Breast epithelium (tissue), 4 donors: ENCODE measurements at regions not wholly inside any gene's neighbourhood (a gene's known extent, or its start where the extent isn't known, plus 50 kb on each side); places are given as distances from the start of the nearest gene placed in this dataset.

Experiments
- DNase-seq, 2 donors: peaks; one replicate each; pipeline ENCODE4 v3.0.0-alpha.2; 2019; ENCODE audit warnings: low spot score in 2 of 2
- H3K27ac ChIP-seq, 2 donors: fragments of 200-600 bp; sonication (generic) in 1 of 2; one replicate each; pipeline ENCODE4 v1.5.1; 2016 to 2019; ENCODE audit warnings: mild to moderate bottlenecking in 1 of 2
- H3K27me3 ChIP-seq, 2 donors: fragments of 200-600 bp; sonication (generic) in 1 of 2; one replicate each; pipeline versions ENCODE4 v1.5.1 to v1.6.0; 2017 to 2019; ENCODE audit warnings: control low read depth in 1 of 2, mild to moderate bottlenecking in 1 of 2
- H3K36me3 ChIP-seq: fragments of 200-600 bp; one replicate; pipeline ENCODE4 v1.5.1; 2019
- H3K4me1 ChIP-seq, 2 donors: fragments of 200-600 bp; sonication (generic); one replicate each; pipeline ENCODE4 v1.5.1; 2016 to 2019; ENCODE audit warnings: control low read depth in 1 of 2
- H3K4me3 ChIP-seq, 3 donors: fragments of 200-600 bp; sonication (generic); 1 replicate in 2 of 3; 2 replicates in 1 of 3; pipeline ENCODE4 v1.5.1; 2016 to 2019; ENCODE audit warnings: mild to moderate bottlenecking in 3 of 3, moderate library complexity in 2 of 3
- H3K9me3 ChIP-seq, 2 donors: fragments of 200-600 bp; sonication (generic) in 1 of 2; one replicate each; pipeline ENCODE4 v1.5.1; 2016 to 2019; ENCODE audit warnings: control low read depth in 1 of 2
- CTCF ChIP-seq, 3 donors: fragments of 450-650 bp; IDR thresholded peaks; one replicate each; pipeline ENCODE4 v1.5.1; 2016 to 2017; ENCODE audit warnings: antibody characterized with exemption in 3 of 3, mild to moderate bottlenecking in 3 of 3, moderate library complexity in 3 of 3
- POLR2A ChIP-seq: fragments of 450-650 bp; IDR thresholded peaks from one replicate; pipeline ENCODE4 v1.6.1; 2016; ENCODE audit warnings: antibody characterized with exemption, mild to moderate bottlenecking, moderate library complexity
- POLR2AphosphoS5 ChIP-seq, 3 donors: sonication (generic); formaldehyde crosslinking; IDR thresholded peaks; one replicate each; pipeline ENCODE4 v1.6.1; 2017; ENCODE audit warnings: antibody characterized with exemption in 3 of 3
- intact Hi-C: fragments of 100-400 bp; cut with DNase I; formaldehyde crosslinking; loops from one replicate; pipeline ENCODE4 v1.15.1; 2023; ENCODE audit warnings: low total_unique reads

- no peaks in the 10 kb centered on the region for H3K4me1 ChIP-seq
These were observed 375.6 kb downstream of the OSTF1 start for GRCh38 chr9:75463871-75464270.

GRCh38 chr9:75464726-75465125, 376.4 kb downstream of the OSTF1 start:
- H3K27ac ChIP-seq, result no peak overlapping the region
- no peaks in the 10 kb centered on the region for H3K27me3 ChIP-seq
- H3K4me1 ChIP-seq, result no peaks in the 10 kb centered on the region
- no peaks in the 10 kb centered on the region for H3K36me3 ChIP-seq
- H3K4me3 ChIP-seq, result no peak overlapping the region
- no peaks in the 10 kb centered on the region for H3K9me3 ChIP-seq
- DNase-seq, result no peak
- TF ChIP-seq CTCF (IDR thresholded peaks at IDR 0.05), result no peak
- TF ChIP-seq POLR2AphosphoS5 (IDR thresholded peaks at IDR 0.05), result no peak
- TF ChIP-seq POLR2A, result no peak
- intact Hi-C loops, result no loop called here

More at GRCh38 chr9:75463871-75464270, 375.6 kb downstream of the OSTF1 start:
- intact Hi-C loops, result no loop called here
- TF ChIP-seq POLR2A (no peak), CTCF (IDR thresholded peaks at IDR 0.05) (no peak), POLR2AphosphoS5 (IDR thresholded peaks at IDR 0.05) (no peak)
- Histone ChIP-seq H3K27me3 (no peaks in the 10 kb centered on the region), H3K36me3 (no peaks in the 10 kb centered on the region), H3K9me3 (no peaks in the 10 kb centered on the region), H3K4me3 (no peak overlapping the region), H3K27ac (no peak overlapping the region)
- DNase-seq, result no peak

GRCh38 chr9:75467142-75467541, 378.8 kb downstream of the OSTF1 start:
- Histone ChIP-seq H3K27ac (no peak overlapping the region), H3K4me3 (no peak overlapping the region), H3K4me1 (no peaks in the 10 kb centered on the region), H3K27me3 (no peaks in the 10 kb centered on the region), H3K36me3 (no peaks in the 10 kb centered on the region), H3K9me3 (no peaks in the 10 kb centered on the region)
- no peak for TF ChIP-seq POLR2AphosphoS5 (IDR thresholded peaks at IDR 0.05)
- TF ChIP-seq CTCF (IDR thresholded peaks at IDR 0.05), result no peak
- TF ChIP-seq POLR2A, result no peak
- intact Hi-C loops, result no loop called here
- no peak for DNase-seq

GRCh38 chr9:75471549-75472114, 383.3 kb downstream of the OSTF1 start:
- DNase-seq, result no peak
- Histone ChIP-seq H3K27ac (no peak overlapping the region), H3K4me3 (no peak overlapping the region), H3K4me1 (no peaks in the 10 kb centered on the region), H3K36me3 (no peaks in the 10 kb centered on the region), H3K27me3 (no peaks in the 10 kb centered on the region), H3K9me3 (no peaks in the 10 kb centered on the region)
- TF ChIP-seq POLR2AphosphoS5 (IDR thresholded peaks at IDR 0.05) (no peak), POLR2A (no peak), CTCF (IDR thresholded peaks at IDR 0.05) (no peak)
- intact Hi-C loops, result no loop called here

GRCh38 chr9:75482566-75482965, 394.3 kb downstream of the OSTF1 start:
- no peak overlapping the region for H3K27ac ChIP-seq
- DNase-seq, result no peak
- H3K4me3 ChIP-seq, result no peak overlapping the region
- no peaks in the 10 kb centered on the region for H3K36me3 ChIP-seq
- no peaks in the 10 kb centered on the region for H3K27me3 ChIP-seq
- no peak for TF ChIP-seq POLR2A
- no peak for TF ChIP-seq POLR2AphosphoS5 (IDR thresholded peaks at IDR 0.05)
- no peak for TF ChIP-seq CTCF (IDR thresholded peaks at IDR 0.05)
- peaks cover 0 to 9% of the 10 kb centered on the region in 2 donors for H3K9me3 ChIP-seq
- no peaks in the 10 kb centered on the region for H3K4me1 ChIP-seq
- intact Hi-C loops, result no loop called here
